T-helper 2 cell treated with Interferon-gamma antibody and Interleukin-4, amounts not matched to agents 5 μg/mL and 100 μg/mL, for 36 hours (primary cell): ENCODE measurements at regions not wholly inside any gene's neighbourhood (a gene's known extent, or its start where the extent isn't known, plus 50 kb on each side); places are given as distances from the start of the nearest gene placed in this dataset.

Experiments
- DNase-seq: peaks from one replicate; pipeline ENCODE4 v3.0.0; 2021; ENCODE audit warnings: low spot score
- H3K27ac Mint-ChIP-seq: one replicate; pipeline ENCODE4 v1.8.0; 2021; ENCODE audit warnings: mild to moderate bottlenecking, mixed read lengths
- H3K27me3 Mint-ChIP-seq: one replicate; pipeline ENCODE4 v1.8.0; 2021; ENCODE audit warnings: low read depth, mixed read lengths
- H3K36me3 Mint-ChIP-seq: one replicate; pipeline ENCODE4 v1.8.0; 2021; ENCODE audit warnings: low read depth, mixed read lengths
- H3K4me1 Mint-ChIP-seq: one replicate; pipeline ENCODE4 v1.8.0; 2021; ENCODE audit warnings: low read depth, mixed read lengths
- H3K4me3 Mint-ChIP-seq: one replicate; pipeline ENCODE4 v1.8.0; 2022; ENCODE audit warnings: mild to moderate bottlenecking, moderate library complexity, mixed read lengths
- H3K9me3 Mint-ChIP-seq: one replicate; pipeline ENCODE4 v1.8.0; 2021; ENCODE audit warnings: mixed read lengths

DNA sequence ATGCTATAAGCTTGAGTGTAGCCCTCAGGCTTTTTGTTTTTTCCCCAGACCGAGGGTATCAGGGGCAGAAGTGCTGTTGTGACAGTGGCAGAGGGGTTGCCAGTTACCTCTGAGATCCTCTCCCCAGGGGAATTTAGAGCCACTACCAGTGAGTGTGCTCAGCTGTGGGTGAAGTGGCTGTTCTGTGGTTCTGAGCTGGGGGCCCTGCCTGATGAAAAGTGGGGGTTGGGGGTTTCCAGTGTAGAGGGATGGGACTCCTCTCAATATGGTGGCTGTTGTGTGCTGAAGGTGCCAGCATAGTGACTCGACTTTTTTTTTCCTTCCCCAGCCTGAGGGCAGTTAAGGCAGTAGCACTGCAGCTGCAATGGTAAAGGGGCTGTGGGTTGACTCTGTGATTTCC lies 506.7 kb downstream of the TMEM232 start:
- DNase-seq = no peak
- Mint-ChIP-seq H3K9me3 (peaks cover 38% of the 10 kb centered on the region), H3K4me3 (no peak overlapping the region), H3K27me3 (no peaks in the 10 kb centered on the region), H3K4me1 (no peaks in the 10 kb centered on the region), H3K27ac (no peak overlapping the region), H3K36me3 (no peaks in the 10 kb centered on the region)

DNA sequence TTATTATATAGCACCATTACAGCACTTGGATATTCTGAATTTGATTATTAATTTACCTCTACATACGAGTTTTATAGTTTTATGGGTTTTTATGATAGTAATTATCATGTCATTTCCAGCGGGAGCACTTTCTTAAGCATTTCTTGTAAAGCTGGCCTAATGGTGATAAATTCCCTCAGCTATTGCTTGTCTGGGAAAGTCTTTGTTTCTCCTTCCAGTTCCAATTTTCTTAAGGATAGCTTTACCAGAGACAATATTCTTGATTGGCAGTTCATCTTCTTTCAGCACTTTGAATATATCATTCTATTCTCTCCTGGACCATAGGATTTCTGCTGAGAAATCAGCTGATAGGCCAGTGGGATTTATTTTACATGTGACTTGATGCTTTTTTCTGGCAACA lies 505.4 kb downstream of the TMEM232 start:
- Mint-ChIP-seq H3K9me3 (peaks cover 34% of the 10 kb centered on the region), H3K4me3 (no peak overlapping the region), H3K27me3 (no peaks in the 10 kb centered on the region), H3K4me1 (no peaks in the 10 kb centered on the region), H3K27ac (no peak overlapping the region), H3K36me3 (no peaks in the 10 kb centered on the region)
- no peak for DNase-seq

DNA sequence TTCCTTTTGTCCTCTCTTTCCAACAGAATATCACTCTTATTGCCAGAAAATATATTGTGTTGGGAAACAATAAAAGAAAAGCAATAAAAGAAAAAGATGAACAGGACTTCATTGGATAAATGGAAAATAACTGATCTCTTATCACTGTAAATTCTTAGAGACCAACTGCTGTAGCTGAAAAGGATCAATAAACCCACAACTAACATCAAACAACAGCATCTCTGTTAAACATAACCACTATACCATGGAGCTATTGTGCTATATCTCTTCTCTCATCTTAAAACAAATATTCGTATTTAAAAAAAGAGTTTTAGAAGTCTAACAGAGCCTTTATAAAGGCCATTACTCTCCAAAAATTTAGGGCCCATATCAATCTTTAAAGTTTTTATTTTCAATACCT lies 502.4 kb downstream of the TMEM232 start:
- Mint-ChIP-seq H3K27ac (no peak overlapping the region), H3K36me3 (no peaks in the 10 kb centered on the region), H3K4me1 (no peaks in the 10 kb centered on the region), H3K27me3 (no peaks in the 10 kb centered on the region), H3K4me3 (no peak overlapping the region), H3K9me3 (peaks cover 32% of the 10 kb centered on the region)
- DNase-seq = no peak

DNA sequence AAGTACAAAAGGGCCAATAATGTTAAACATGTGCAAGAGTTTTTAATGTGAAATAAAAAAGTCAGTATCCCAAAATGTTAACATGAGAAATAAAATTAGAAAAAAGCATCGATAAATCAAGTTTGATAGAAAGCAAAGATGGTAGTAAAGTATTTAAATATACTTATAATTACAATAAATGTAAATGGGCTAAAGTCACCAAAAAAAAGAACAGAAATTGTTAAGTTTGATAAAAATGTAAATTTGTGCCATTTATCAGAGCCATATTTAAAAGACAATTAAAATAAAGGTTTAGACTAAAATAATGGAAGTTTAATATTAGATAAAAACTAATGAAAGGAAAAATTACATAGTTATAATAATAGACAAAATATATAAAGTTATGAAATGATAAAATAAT lies 500.5 kb downstream of the TMEM232 start:
- no peak overlapping the region for H3K27ac Mint-ChIP-seq
- H3K4me3 Mint-ChIP-seq = no peak overlapping the region
- H3K36me3 Mint-ChIP-seq = no peaks in the 10 kb centered on the region
- no peaks in the 10 kb centered on the region for H3K27me3 Mint-ChIP-seq
- H3K4me1 Mint-ChIP-seq = no peaks in the 10 kb centered on the region
- H3K9me3 Mint-ChIP-seq = peaks cover 30% of the 10 kb centered on the region
- no peak for DNase-seq

DNA sequence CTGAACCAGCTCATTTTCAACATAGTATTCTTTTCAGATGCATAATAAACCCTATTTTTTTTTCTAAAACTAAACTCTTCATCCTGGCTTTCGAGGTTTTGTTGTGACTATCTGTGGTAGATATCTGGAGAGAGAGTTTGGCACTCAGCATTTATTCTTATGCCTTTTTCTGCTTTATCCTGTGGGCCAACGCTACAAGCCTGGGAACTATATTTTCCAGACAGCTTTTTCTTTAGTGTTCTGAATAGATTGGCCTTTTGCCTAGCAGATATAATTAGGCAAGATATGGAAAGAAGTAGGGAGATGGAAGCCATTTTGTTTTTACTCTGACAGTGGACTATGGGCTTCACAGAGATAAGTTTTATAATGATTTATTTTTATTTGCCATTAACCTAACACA lies 486.7 kb downstream of the TMEM232 start:
- H3K4me3 Mint-ChIP-seq = no peak overlapping the region
- H3K36me3 Mint-ChIP-seq = no peaks in the 10 kb centered on the region
- H3K27ac Mint-ChIP-seq = no peak overlapping the region
- no peaks in the 10 kb centered on the region for H3K9me3 Mint-ChIP-seq
- no peaks in the 10 kb centered on the region for H3K27me3 Mint-ChIP-seq
- no peak for DNase-seq
- no peaks in the 10 kb centered on the region for H3K4me1 Mint-ChIP-seq

DNA sequence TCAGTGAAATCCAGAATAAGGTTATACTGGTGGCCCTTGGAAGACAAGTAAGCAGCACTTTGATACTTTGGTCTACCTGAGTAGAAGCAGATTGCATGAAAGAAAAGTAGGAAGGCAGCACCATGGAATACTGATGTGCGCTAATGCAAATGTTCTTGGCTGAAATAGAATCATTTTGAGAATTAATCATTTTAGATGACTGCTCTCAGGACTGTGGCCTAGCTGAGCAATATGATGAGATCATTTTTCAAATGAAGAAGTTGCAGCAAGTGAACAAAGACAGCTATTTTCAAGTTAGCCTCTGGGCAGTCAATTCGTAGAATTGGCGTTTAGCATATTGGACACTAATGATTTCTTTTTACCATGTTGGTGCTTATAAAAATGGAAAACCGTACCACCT lies 483.5 kb downstream of the TMEM232 start:
- H3K27me3 Mint-ChIP-seq = no peaks in the 10 kb centered on the region
- H3K9me3 Mint-ChIP-seq = no peaks in the 10 kb centered on the region
- DNase-seq = no peak
- no peaks in the 10 kb centered on the region for H3K4me1 Mint-ChIP-seq
- H3K27ac Mint-ChIP-seq = no peak overlapping the region
- no peak overlapping the region for H3K4me3 Mint-ChIP-seq
- H3K36me3 Mint-ChIP-seq = no peaks in the 10 kb centered on the region

DNA sequence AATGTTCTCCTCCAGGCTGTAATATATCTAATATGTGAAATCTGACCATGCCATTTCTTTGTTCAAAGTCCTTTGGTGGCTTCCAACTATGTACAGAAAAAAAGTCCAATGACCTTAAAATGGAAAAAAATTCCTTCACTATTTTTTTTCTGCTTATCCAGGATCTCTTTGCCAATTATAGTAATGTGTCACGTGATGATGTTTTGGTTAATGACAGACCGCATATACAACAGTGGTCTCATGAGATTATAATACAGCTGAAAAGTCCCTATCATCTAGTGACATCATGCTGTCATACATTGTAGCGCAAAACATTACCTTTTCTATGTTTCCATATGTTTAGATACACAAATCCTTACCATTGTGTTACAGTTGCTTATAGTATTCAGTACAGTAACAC lies 477.6 kb downstream of the TMEM232 start:
- no peaks in the 10 kb centered on the region for H3K36me3 Mint-ChIP-seq
- H3K4me1 Mint-ChIP-seq = no peaks in the 10 kb centered on the region
- H3K4me3 Mint-ChIP-seq = no peak overlapping the region
- H3K27me3 Mint-ChIP-seq = no peaks in the 10 kb centered on the region
- DNase-seq = no peak
- H3K27ac Mint-ChIP-seq = no peak overlapping the region
- H3K9me3 Mint-ChIP-seq = no peaks in the 10 kb centered on the region

DNA sequence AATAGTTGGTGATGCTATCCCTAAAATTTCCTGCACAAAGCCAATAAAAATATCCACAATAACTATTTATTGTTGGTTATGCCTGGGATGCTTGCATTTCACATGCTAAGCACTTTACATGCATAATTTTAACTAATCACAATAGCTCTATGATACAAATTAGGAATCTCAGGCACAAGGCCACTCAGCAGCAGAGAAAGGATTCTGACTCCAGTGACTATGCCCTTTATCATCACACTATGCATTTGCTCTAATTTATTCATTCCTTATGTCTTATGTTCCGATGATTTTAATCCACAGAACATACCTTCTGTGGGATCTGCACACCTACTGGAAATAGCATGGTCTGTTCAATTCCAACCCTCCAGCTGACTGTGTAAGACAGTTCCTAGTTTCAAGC lies 476.1 kb downstream of the TMEM232 start:
- Mint-ChIP-seq H3K27ac (no peak overlapping the region), H3K9me3 (no peaks in the 10 kb centered on the region), H3K36me3 (no peaks in the 10 kb centered on the region), H3K4me1 (no peaks in the 10 kb centered on the region), H3K27me3 (no peaks in the 10 kb centered on the region), H3K4me3 (no peak overlapping the region)
- no peak for DNase-seq

DNA sequence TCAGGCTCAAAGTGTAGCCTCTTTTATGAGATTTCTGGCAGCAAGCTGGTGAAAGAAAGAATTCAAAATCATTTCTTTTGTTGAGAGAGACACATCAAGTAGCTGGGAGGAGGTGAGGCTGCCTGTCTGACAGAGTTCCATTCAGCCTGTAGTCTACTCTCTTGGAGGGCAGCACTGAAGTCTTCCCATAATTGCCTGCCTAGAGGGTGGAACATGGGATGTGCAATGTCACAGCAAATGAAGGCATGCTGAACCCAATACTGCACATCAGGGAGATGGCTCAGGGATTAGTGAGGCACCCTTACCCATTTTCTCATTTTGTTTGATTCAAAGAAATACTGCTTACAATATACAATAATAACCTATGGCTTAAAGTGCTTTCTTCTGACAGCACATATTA lies 475.7 kb downstream of the TMEM232 start:
- Mint-ChIP-seq H3K36me3 (no peaks in the 10 kb centered on the region), H3K4me3 (no peak overlapping the region), H3K9me3 (no peaks in the 10 kb centered on the region), H3K27me3 (no peaks in the 10 kb centered on the region), H3K27ac (no peak overlapping the region), H3K4me1 (no peaks in the 10 kb centered on the region)
- no peak for DNase-seq

DNA sequence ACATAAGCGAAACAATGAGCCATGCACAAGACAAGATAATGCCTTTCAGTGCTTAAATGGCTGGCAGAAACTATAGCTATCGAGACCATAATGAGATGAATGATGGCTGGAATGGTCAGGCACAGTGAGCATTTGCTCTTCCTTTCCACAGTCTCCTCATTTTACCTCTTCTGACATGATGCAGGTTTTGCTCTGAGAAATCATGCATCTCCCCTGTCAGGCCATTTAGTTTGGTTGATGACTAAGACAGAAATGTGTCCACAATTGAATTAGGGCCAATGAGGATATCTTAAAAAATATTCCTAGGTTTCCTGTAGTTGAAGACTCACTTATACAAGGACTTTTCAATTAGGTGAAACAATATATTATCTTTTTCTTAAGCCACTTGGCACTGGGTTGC lies 475.1 kb downstream of the TMEM232 start:
- H3K36me3 Mint-ChIP-seq = no peaks in the 10 kb centered on the region
- no peak overlapping the region for H3K27ac Mint-ChIP-seq
- DNase-seq = no peak
- H3K27me3 Mint-ChIP-seq = no peaks in the 10 kb centered on the region
- H3K4me1 Mint-ChIP-seq = no peaks in the 10 kb centered on the region
- no peak overlapping the region for H3K4me3 Mint-ChIP-seq
- H3K9me3 Mint-ChIP-seq = no peaks in the 10 kb centered on the region

DNA sequence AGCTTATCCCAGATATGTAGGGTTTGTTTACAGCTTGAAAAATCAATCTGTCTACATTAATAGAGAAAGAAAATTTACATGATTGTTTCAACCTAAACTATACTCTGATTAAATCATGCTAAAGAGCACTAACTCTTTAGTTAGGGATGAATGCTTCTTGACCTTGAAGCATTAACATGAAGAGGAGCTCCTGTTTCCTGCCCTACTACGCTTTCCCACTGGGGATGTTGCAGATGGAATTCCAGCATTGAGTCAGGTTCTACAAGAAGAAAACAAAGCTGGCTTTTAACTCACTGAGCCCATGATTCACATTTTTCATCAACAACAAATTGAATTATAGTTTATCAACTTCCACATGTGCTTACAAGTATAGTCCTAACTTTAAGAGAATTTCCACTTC lies 471.3 kb downstream of the TMEM232 start:
- Mint-ChIP-seq H3K27me3 (no peaks in the 10 kb centered on the region), H3K9me3 (no peaks in the 10 kb centered on the region), H3K4me3 (no peak overlapping the region), H3K36me3 (no peaks in the 10 kb centered on the region), H3K27ac (no peak overlapping the region), H3K4me1 (no peaks in the 10 kb centered on the region)
- no peak for DNase-seq

DNA sequence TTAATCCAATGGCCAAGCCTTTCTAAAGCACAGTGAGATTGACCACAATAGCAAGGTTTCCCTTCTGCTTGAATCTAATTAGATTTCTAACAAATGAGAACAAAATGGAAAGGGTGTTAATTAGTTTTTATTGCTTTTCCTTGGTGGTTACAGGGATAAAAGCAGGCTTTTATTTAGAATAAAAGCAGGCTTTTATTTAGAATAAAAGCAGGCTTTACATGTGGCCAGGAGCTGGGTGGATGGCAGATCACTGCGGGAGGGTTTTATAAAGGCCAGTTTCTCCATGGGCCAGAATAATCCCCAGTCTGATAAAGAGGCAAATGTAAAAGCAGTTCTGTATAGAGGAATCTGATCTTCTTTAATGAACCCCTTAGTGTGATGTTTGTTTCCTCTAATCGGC lies 470.2 kb downstream of the TMEM232 start:
- no peaks in the 10 kb centered on the region for H3K9me3 Mint-ChIP-seq
- no peaks in the 10 kb centered on the region for H3K36me3 Mint-ChIP-seq
- no peak for DNase-seq
- no peak overlapping the region for H3K4me3 Mint-ChIP-seq
- H3K4me1 Mint-ChIP-seq = no peaks in the 10 kb centered on the region
- H3K27me3 Mint-ChIP-seq = no peaks in the 10 kb centered on the region
- H3K27ac Mint-ChIP-seq = no peak overlapping the region

DNA sequence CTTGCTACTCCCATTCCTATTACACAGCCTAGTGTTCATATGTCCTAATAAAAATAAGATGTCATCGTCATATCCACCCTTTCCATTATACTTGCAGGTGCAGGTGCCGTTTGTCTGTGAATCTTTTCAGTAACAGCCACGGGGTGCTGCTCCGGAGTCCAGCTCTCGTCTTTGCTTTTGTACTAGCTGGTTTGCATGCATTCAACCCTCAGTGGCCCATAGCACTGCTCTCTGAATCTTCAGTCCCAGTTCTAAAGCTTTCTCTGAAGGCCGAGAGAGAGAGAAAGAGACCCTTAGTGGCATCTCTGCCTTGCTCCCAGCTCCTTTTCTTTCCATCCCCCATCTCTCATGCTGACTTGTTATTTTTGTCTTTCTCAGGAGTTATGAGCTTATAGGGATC lies 468.5 kb downstream of the TMEM232 start:
- Mint-ChIP-seq H3K4me3 (no peak overlapping the region), H3K27me3 (no peaks in the 10 kb centered on the region), H3K9me3 (no peaks in the 10 kb centered on the region), H3K27ac (no peak overlapping the region), H3K4me1 (no peaks in the 10 kb centered on the region), H3K36me3 (no peaks in the 10 kb centered on the region)
- DNase-seq = no peak

DNA sequence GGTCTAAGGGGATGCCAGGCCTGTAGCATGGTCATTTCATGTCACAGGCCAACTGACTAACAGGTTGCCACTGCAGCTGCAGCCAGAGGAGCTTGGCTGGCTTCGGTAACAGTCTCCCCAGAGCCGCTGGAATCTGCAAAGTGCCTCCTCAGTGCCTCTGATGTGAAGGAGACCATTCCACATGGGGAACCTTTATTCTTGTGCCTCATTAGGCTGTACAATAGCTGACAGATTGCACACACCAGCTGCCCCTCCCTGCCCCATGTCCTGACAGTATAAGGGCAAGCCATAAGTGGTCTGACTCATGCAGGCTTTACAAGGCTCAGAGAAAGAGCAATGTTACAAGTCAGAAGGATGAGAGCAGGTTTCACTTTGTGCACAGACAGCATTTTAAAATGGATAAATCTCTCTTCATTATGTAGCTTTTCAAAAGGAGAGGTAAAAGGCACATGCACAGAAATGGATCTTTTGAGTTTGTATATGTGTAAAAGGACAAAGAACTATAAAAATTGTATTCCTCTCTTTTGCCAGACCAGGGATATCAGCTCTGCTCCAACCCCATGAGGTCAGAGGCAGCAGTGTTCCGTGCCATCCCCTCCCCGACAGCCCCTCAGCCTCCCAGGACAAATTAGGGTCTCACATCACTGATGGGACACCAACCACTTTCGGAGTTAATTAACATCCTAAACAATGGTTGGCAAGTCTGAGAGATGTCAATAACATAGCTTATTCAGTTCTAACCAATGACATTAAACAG lies 467.8 kb downstream of the TMEM232 start:
- no peaks in the 10 kb centered on the region for H3K36me3 Mint-ChIP-seq
- no peaks in the 10 kb centered on the region for H3K9me3 Mint-ChIP-seq
- no peak overlapping the region for H3K27ac Mint-ChIP-seq
- H3K4me1 Mint-ChIP-seq = no peaks in the 10 kb centered on the region
- no peak overlapping the region for H3K4me3 Mint-ChIP-seq
- no peak for DNase-seq
- H3K27me3 Mint-ChIP-seq = no peaks in the 10 kb centered on the region

DNA sequence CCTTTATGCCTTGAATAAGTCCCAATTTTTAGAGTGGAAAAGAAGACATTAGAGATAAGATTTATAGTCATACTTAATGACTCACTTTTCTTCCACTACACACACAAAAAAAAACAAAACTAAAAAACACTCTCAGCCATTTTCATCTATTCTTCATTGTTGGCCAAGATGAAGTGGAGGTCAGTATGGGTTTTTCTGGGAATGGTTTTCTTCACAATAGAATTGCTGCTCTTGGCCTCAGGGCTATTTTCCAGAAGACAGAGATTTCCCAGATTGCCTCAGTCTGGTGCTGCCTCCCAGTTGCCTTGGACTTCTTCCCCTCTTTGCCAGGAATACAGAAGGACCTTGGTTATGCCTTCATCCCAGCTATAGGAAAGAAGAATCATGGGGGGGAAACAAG lies 463.7 kb downstream of the TMEM232 start:
- no peaks in the 10 kb centered on the region for H3K9me3 Mint-ChIP-seq
- H3K4me1 Mint-ChIP-seq = no peaks in the 10 kb centered on the region
- H3K27ac Mint-ChIP-seq = no peak overlapping the region
- H3K4me3 Mint-ChIP-seq = no peak overlapping the region
- H3K27me3 Mint-ChIP-seq = no peaks in the 10 kb centered on the region
- no peak for DNase-seq
- no peaks in the 10 kb centered on the region for H3K36me3 Mint-ChIP-seq
